T-helper 2 cell treated with Interferon-gamma antibody and Interleukin-4, amounts not matched to agents 100 ng/mL and 5 ng/mL, for 36 hours (primary cell): ENCODE measurements at regions not wholly inside any gene's neighbourhood (a gene's known extent, or its start where the extent isn't known, plus 50 kb on each side); places are given as distances from the start of the nearest gene placed in this dataset.

Experiments
- intact Hi-C: fragments of 100-400 bp; cut with micrococcal nuclease; formaldehyde crosslinking; loops from one replicate; pipeline ENCODE4 v1.15.1; 2023

- intact Hi-C loops: no loop called here
These were observed 357.7 kb downstream of the UQCRFS1 start for GRCh38 chr19:28855216-28855615.

- intact Hi-C loops: no loop called here
These were observed 365.5 kb downstream of the UQCRFS1 start for GRCh38 chr19:28847468-28847867.

GRCh38 chr19:28846094-28846812 lies 366.7 kb downstream of the UQCRFS1 start:
- intact Hi-C loops: no loop called here

- intact Hi-C loops: no loop called here
These were observed 369.0 kb downstream of the UQCRFS1 start for GRCh38 chr19:28843761-28844492.

- intact Hi-C loops: no loop called here
These were observed 371.4 kb downstream of the UQCRFS1 start for GRCh38 chr19:28841531-28841930.

- intact Hi-C loops: no loop called here
These were observed 372.1 kb downstream of the UQCRFS1 start for GRCh38 chr19:28840891-28841290.

- intact Hi-C loops: no loop called here
These were observed 373.5 kb downstream of the UQCRFS1 start for GRCh38 chr19:28839455-28839854.

GRCh38 chr19:28838909-28839308 lies 374.0 kb downstream of the UQCRFS1 start:
- intact Hi-C loops: no loop called here

GRCh38 chr19:28836421-28836820 lies 376.5 kb downstream of the UQCRFS1 start:
- intact Hi-C loops: no loop called here

GRCh38 chr19:28834996-28835395 lies 378.0 kb downstream of the UQCRFS1 start:
- intact Hi-C loops: no loop called here

GRCh38 chr19:28831462-28831861 lies 381.5 kb downstream of the UQCRFS1 start:
- intact Hi-C loops: no loop called here

GRCh38 chr19:28829762-28830161 lies 383.2 kb downstream of the UQCRFS1 start:
- intact Hi-C loops: no loop called here

GRCh38 chr19:28829359-28829758 lies 383.6 kb downstream of the UQCRFS1 start:
- intact Hi-C loops: no loop called here

GRCh38 chr19:28828276-28828870 lies 384.6 kb downstream of the UQCRFS1 start:
- intact Hi-C loops: no loop called here

- intact Hi-C loops: no loop called here
These were observed 385.6 kb downstream of the UQCRFS1 start for GRCh38 chr19:28827382-28827781.

GRCh38 chr19:28823338-28823961 lies 389.5 kb downstream of the UQCRFS1 start:
- intact Hi-C loops: no loop called here

- intact Hi-C loops: no loop called here
These were observed 392.7 kb downstream of the UQCRFS1 start for GRCh38 chr19:28820289-28820688.

GRCh38 chr19:28815257-28815656 lies 397.7 kb downstream of the UQCRFS1 start:
- intact Hi-C loops: no loop called here

- intact Hi-C loops: no loop called here
These were observed 418.6 kb downstream of the UQCRFS1 start for GRCh38 chr19:28794301-28794700.

GRCh38 chr19:28793391-28794168 lies 419.4 kb downstream of the UQCRFS1 start:
- intact Hi-C loops: no loop called here

GRCh38 chr19:28785971-28786370 lies 427.0 kb downstream of the UQCRFS1 start:
- intact Hi-C loops: no loop called here
